Pancreas (tissue), 10 donors: ENCODE measurements at regions not wholly inside any gene's neighbourhood (a gene's known extent, or its start where the extent isn't known, plus 50 kb on each side); places are given as distances from the start of the nearest gene placed in this dataset.

ENCODE experiments used
- ATAC-seq, 4 donors: fragments of 200-7000 bp; cut with Tn5 transposase; one replicate each; pipeline versions ENCODE4 v1.8.0 to v1.9.1; 2020; ENCODE audit warnings: mild to moderate bottlenecking in 4 of 4, moderate library complexity in 4 of 4
- DNase-seq, 6 donors: peaks; one replicate each; pipeline ENCODE4 v3.0.0-alpha.2; 2020
- FAIRE-seq: peaks from 2 replicates; lab custom pipeline; 2012; peaks lifted over from hg19 to GRCh38; lab: Jason Lieb, UNC
- H3K27ac ChIP-seq, 4 donors: fragments of 200-600 bp; sonication (generic); 1 replicate in 3 of 4; 2 replicates in 1 of 4; pipeline versions ENCODE4 v1.5.0 to v1.8.0; 2020
- H3K27me3 ChIP-seq, 4 donors: fragments of 200-600 bp; one replicate each; pipeline ENCODE4 v1.8.0; 2021
- H3K36me3 ChIP-seq, 3 donors: fragments of 200-600 bp; sonication (generic) in 1 of 3; one replicate each; pipeline versions ENCODE4 v1.5.0 to v1.8.0; 2020 to 2021
- H3K4me1 ChIP-seq, 3 donors: fragments of 200-600 bp; one replicate each; pipeline ENCODE4 v1.8.0; 2021
- H3K4me3 ChIP-seq, 4 donors: fragments of 200-600 bp; sonication (generic) in 2 of 4; one replicate each; pipeline versions ENCODE4 v1.5.0 to v1.8.0; 2020 to 2021
- H3K9me3 ChIP-seq, 4 donors: fragments of 200-600 bp; one replicate each; pipeline ENCODE4 v1.8.0; 2021
- WGBS, 2 donors: extraction: QIAGEN DNeasy Blood & Tissue Kit; methylation state at CpG; one replicate each; pipeline ENCODE4 v1.1.7; 2013; 5-methylcytosine and 5-hydroxymethylcytosine counted together
- intact Hi-C, 3 donors: fragments of 100-400 bp; cut with DNase I; formaldehyde crosslinking; loops; one replicate each; pipeline versions ENCODE4 v1.11.1 to v1.14.2; 2022
- TF ChIP-seq, protein P1 (sequence below), 4 donors: fragments of 200-600 bp; sonication (generic) in 3 of 4; IDR thresholded peaks; one replicate each; pipeline versions ENCODE4 v1.5.0 to v1.8.0; 2021; ENCODE audit warnings: antibody characterized with exemption in 4 of 4
- donor health status: healthy with polysubstance abuse.
- donor health status: DM: no; HTN: no; CAD: no; lungs with moderate emphysema.
- donor health status: DM: no; HTN: no; CAD: no.
- donor health status: control.
- donor health status: control.
- donor health status: Bipolar disorder and iron deficiency.
- donor health status: DM: yes; HTN: yes; CAD: no.
- donor health status: DM: no; HTN: no; CAD: no.
- donor health status: DM: no; HTN: no; CAD: no.
- donor health status: DM: yes; HTN: yes; CAD: no.

DNA sequence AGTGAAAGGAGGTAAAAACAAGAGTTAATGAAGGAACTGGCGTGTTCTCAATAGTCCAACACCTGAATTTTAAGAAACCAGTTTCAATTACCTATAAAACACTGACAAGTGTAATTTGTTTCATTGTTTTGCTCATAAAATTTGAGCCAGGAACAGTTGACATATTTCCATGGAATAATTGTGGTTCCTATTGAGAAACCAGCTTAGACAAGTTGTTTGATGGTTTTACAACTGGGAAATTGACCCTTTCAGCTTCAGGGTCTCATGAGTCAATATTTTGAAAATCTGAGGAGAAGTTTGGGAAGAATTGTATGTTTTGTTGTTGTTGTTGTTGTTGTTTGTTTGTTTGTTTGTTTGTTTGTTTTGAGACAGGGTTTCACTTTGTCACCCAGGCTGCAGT lies 69.1 kb upstream of the GADD45A start:
- no peak for ATAC-seq
- TF ChIP-seq, protein P1, sequence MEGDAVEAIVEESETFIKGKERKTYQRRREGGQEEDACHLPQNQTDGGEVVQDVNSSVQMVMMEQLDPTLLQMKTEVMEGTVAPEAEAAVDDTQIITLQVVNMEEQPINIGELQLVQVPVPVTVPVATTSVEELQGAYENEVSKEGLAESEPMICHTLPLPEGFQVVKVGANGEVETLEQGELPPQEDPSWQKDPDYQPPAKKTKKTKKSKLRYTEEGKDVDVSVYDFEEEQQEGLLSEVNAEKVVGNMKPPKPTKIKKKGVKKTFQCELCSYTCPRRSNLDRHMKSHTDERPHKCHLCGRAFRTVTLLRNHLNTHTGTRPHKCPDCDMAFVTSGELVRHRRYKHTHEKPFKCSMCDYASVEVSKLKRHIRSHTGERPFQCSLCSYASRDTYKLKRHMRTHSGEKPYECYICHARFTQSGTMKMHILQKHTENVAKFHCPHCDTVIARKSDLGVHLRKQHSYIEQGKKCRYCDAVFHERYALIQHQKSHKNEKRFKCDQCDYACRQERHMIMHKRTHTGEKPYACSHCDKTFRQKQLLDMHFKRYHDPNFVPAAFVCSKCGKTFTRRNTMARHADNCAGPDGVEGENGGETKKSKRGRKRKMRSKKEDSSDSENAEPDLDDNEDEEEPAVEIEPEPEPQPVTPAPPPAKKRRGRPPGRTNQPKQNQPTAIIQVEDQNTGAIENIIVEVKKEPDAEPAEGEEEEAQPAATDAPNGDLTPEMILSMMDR (IDR thresholded peaks at IDR 0.05), result no peak
- WGBS, 2 donors, result 88 to 93% methylated on average over 1 of the region's 1 CpG

DNA sequence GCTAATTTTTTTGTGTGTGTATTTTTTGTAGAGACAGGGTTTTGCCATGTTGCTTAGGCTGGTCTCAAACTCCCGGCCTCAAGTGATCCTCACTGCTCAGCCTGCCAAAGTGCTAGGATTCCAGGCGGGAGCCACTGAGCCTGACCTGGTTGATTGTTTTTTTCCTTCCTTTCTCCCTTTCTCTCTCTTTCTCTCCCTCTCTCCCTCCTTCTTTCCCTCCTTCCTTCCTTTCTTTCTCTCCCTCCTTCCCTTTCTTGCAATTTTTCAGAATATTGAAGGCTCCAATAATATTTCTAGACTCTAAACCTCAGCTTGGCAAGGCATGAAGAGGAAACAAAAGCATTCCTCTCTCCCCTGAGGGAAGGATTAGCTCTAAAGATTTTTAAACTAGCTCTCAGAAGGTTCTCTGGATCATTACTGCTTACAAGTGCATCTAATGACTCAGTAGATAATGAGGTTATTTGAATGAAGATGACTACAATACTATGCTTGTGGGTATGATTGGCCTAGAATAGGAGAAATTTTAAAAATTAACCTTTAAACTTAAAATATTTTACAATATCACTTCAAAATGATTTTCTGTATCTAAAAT lies 68.5 kb upstream of the GADD45A start:
- Histone ChIP-seq H3K9me3 (no peaks in the 10 kb centered on the region), H3K4me3 (no peak overlapping the region), H3K36me3 (no peaks in the 10 kb centered on the region), H3K27me3 (no peaks in the 10 kb centered on the region), H3K4me1 (peaks cover 0 to 6% (median 0%) of the 10 kb centered on the region in 3 donors), H3K27ac (no peak overlapping the region)
- no peak for DNase-seq
- WGBS, 2 donors, result 92 to 100% methylated on average over 2 of the region's 2 CpGs
- ATAC-seq, result no peak
- intact Hi-C loops, result no loop called here
- no peak for FAIRE-seq
- TF ChIP-seq, protein P1 (IDR thresholded peaks at IDR 0.05), result no peak

More for the DNA sequence above, 69.1 kb upstream of the GADD45A start:
- no peak for FAIRE-seq
- no peaks in the 10 kb centered on the region for H3K36me3 ChIP-seq
- H3K27ac ChIP-seq, result no peak overlapping the region
- no peak overlapping the region for H3K4me3 ChIP-seq
- no peak for DNase-seq
- intact Hi-C loops, result no loop called here
- H3K27me3 ChIP-seq, result no peaks in the 10 kb centered on the region
- no peaks in the 10 kb centered on the region for H3K9me3 ChIP-seq
- H3K4me1 ChIP-seq, result peaks cover 0 to 6% (median 0%) of the 10 kb centered on the region in 3 donors

DNA sequence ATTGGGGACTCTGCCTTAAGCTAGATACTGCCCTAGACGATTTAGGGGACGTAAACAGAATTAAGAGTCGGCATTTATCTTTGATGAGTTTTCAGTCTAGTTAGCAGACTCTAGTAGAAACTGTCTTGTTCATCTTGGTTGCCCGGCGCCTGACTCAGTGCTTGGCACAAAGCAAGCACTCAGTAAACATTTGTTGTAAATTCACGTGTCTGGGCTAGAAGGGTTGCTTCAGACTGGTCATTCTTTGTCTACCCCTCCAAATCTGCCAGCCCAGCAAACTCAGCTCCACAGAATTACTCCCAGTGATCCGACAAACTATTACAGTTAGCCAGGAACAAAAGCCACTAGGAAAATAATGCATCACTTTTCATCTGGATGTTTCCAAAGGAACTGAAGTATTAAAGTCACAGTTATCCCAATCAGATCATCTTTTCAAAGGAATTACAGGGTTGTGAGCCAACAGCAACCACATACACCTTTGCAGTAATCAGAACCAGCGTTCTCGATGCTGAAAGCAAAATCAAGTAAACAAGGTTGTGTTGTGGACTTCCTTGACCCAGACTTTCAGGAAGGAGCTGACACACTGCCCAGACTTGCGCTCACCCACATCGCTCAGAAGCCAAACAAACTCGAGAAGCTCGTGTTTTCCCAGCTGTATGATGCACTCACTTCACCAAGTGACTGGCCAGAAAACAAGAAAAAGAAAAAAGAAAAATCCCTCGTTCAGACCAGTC lies 66.5 kb upstream of the GADD45A start:
- peak in 4 of 6 donors; percentile 45 to 76 (median 52) for DNase-seq
- ATAC-seq, result peak; percentile 79 to 94 (median 90)
- TF ChIP-seq, protein P1 (IDR thresholded peaks at IDR 0.05), result no peak
- H3K27me3 ChIP-seq, result no peaks in the 10 kb centered on the region
- no peak for FAIRE-seq
- no peaks in the 10 kb centered on the region for H3K9me3 ChIP-seq
- no peak overlapping the region for H3K4me3 ChIP-seq
- H3K27ac ChIP-seq, result peak overlapping the region in 3 of 4 donors; percentile 9 to 67 (median 38)
- 33 to 46% methylated on average over 14 of the region's 14 CpGs for WGBS, 2 donors
- H3K4me1 ChIP-seq, result peaks cover 0 to 6% (median 0%) of the 10 kb centered on the region in 3 donors
- intact Hi-C loops, result no loop called here
- no peaks in the 10 kb centered on the region for H3K36me3 ChIP-seq

DNA sequence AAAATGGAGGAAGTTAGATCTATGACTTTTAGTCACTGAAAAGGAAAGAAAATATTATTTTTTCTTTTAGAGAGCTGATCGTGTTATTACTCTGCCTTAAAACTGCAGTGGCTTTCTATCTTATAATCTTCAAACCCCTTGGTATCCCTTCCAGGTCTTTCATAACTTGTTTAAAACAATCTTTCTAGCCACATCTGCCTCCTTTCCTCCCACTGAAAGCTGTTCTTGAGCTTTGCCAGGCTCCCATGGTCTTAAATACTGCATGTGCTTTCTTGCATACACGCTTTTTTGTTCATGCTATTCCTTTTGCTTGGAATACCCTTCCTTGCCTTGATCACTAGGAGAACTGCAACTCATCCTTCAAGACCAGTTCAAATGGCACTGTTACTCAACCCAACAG lies 65.9 kb upstream of the GADD45A start:
- no peak for DNase-seq
- no peaks in the 10 kb centered on the region for H3K36me3 ChIP-seq
- WGBS, 2 donors, result 49 to 55% methylated on average over 2 of the region's 2 CpGs
- TF ChIP-seq, protein P1 (IDR thresholded peaks at IDR 0.05), result no peak
- H3K9me3 ChIP-seq, result no peaks in the 10 kb centered on the region
- ATAC-seq, result peak in 1 of 4 donors; percentile 20
- intact Hi-C loops, result no loop called here
- peaks cover 0 to 6% (median 0%) of the 10 kb centered on the region in 3 donors for H3K4me1 ChIP-seq
- no peak for FAIRE-seq
- H3K27ac ChIP-seq, result peak overlapping the region in 3 of 4 donors; percentile 9 to 67 (median 38)
- H3K27me3 ChIP-seq, result no peaks in the 10 kb centered on the region
- no peak overlapping the region for H3K4me3 ChIP-seq

DNA sequence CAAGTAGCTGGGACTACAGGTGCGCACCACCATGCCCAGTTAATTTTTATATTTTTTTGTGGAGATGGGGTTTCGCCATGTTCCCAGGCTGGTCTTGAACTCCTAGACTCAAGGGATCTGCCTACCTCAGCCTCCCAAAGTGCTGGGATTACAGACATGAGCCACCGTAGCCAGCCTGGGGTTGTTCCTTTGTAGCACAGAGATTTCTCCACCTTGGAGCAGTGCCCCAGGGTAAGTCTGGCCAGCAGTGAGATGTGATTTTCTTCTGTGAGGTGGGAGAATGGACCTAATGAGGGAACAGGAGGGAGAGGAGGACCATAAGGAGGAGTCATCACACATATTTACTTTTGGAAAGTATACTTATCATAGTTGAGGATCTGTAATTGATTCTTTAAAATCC lies 61.1 kb upstream of the GADD45A start:
- intact Hi-C loops, result no loop called here
- no peak overlapping the region for H3K27ac ChIP-seq
- H3K4me3 ChIP-seq, result no peak overlapping the region
- H3K27me3 ChIP-seq, result no peaks in the 10 kb centered on the region
- DNase-seq (no peak), FAIRE-seq (no peak), ATAC-seq (no peak)
- no peaks in the 10 kb centered on the region for H3K36me3 ChIP-seq
- WGBS, 2 donors, result 88 to 92% methylated on average over 3 of the region's 3 CpGs
- TF ChIP-seq, protein P1 (IDR thresholded peaks at IDR 0.05), result no peak
- no peaks in the 10 kb centered on the region for H3K9me3 ChIP-seq
- H3K4me1 ChIP-seq, result peaks cover 0 to 4% (median 0%) of the 10 kb centered on the region in 3 donors
